Psoas muscle (tissue), 7 donors: ENCODE measurements at regions not wholly inside any gene's neighbourhood (a gene's known extent, or its start where the extent isn't known, plus 50 kb on each side); places are given as distances from the start of the nearest gene placed in this dataset.

Experiments used
- ATAC-seq, 4 donors: fragments of 200-7000 bp; cut with Tn5 transposase; one replicate each; pipeline ENCODE4 v1.9.1; 2020; ENCODE audit warnings: moderate library complexity in 3 of 4, mild to moderate bottlenecking in 2 of 4
- DNase-seq, 2 donors: peaks; one replicate each; pipeline ENCODE4 v3.0.0-alpha.2; 2020
- H3K27ac ChIP-seq: fragments of 200-600 bp; one replicate; pipeline ENCODE4 v1.8.0; 2022
- H3K27me3 ChIP-seq, 3 donors: fragments of 200-600 bp in 1 of 3; one replicate each; pipeline versions ENCODE4 v1.6.1 to v1.8.0; 2013 to 2022; ENCODE audit warnings: low read length in 2 of 3, mild to moderate bottlenecking in 2 of 3, moderate library complexity in 1 of 3; ENCODE audit not compliant: insufficient read depth in 3 of 3
- H3K36me3 ChIP-seq, 2 donors: fragments of 200-600 bp in 1 of 2; one replicate each; pipeline versions ENCODE4 v1.6.1 to v1.8.0; 2013 to 2022; ENCODE audit warnings: low read depth in 1 of 2, mild to moderate bottlenecking in 1 of 2, moderate library complexity in 1 of 2; ENCODE audit not compliant: insufficient read depth in 1 of 2
- H3K4me1 ChIP-seq: fragments of 200-600 bp; one replicate; pipeline ENCODE4 v1.8.0; 2022
- H3K4me3 ChIP-seq: fragments of 200-600 bp; one replicate; pipeline ENCODE4 v1.8.0; 2022; ENCODE audit warnings: mild to moderate bottlenecking
- H3K9me3 ChIP-seq: fragments of 200-600 bp; one replicate; pipeline ENCODE4 v1.8.0; 2022
- WGBS, 3 donors: extraction: QIAGEN DNeasy Blood & Tissue Kit; methylation state at CpG; one replicate each; pipeline versions ENCODE4 v1.1.6 to v1.1.7; 2013; 5-methylcytosine and 5-hydroxymethylcytosine counted together
- intact Hi-C, 2 donors: fragments of 100-400 bp; cut with DNase I; formaldehyde crosslinking; loops; one replicate each; pipeline versions ENCODE4 v1.11.0 to v1.14.2; 2022
- TF ChIP-seq, protein P1 (sequence below): fragments of 200-600 bp; IDR thresholded peaks from one replicate; pipeline ENCODE4 v1.8.0; 2022; ENCODE audit warnings: antibody characterized with exemption
- donor health status: healthy with polysubstance abuse.
- donor health status: DM: no; HTN: no; CAD: no; lungs with moderate emphysema.
- donor health status: Bipolar disorder and iron deficiency.
- donor health status: healthy.
- donor health status: DM: yes; HTN: yes; CAD: no.
- donor health status: DM: no; HTN: no; CAD: no.
- donor health status: DM: yes; HTN: yes; CAD: no.

DNA sequence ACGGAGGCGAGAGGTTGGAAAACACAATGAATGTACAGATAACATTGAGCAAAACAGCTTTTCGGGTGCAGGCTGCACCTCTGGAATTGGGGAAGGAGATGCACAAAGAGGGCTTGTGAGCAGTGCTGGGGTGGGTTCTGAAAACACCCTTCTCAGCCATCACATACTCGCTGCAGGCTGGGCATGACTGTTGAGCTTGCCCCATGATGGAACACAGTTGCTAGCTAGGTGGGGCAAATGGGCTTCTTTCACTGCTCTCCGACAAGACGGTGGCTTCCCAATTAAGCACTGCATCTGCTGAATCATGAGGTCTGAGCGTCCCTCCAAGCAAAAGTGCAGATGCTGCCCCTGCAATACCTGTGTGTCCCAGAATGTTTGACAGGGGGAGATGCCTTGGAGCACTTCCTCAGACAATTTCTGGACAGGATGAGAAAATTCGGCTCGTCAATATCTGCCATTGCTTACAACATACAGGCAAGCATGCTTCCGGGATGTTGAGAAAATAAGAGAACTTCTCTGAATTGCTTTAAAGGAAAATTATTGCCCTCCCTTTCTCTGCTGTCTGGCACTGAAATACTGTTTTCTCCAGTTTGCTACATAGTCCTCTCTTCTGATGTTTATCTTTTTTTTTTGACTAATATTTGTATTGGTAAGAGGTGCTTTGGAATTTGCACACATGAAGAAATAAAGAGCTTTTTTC lies 77.3 kb upstream of the SH3BP4 start:
- no peak for ATAC-seq
- TF ChIP-seq, protein P1, sequence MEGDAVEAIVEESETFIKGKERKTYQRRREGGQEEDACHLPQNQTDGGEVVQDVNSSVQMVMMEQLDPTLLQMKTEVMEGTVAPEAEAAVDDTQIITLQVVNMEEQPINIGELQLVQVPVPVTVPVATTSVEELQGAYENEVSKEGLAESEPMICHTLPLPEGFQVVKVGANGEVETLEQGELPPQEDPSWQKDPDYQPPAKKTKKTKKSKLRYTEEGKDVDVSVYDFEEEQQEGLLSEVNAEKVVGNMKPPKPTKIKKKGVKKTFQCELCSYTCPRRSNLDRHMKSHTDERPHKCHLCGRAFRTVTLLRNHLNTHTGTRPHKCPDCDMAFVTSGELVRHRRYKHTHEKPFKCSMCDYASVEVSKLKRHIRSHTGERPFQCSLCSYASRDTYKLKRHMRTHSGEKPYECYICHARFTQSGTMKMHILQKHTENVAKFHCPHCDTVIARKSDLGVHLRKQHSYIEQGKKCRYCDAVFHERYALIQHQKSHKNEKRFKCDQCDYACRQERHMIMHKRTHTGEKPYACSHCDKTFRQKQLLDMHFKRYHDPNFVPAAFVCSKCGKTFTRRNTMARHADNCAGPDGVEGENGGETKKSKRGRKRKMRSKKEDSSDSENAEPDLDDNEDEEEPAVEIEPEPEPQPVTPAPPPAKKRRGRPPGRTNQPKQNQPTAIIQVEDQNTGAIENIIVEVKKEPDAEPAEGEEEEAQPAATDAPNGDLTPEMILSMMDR = no peak
- no peaks in the 10 kb centered on the region for H3K4me1 ChIP-seq
- H3K9me3 ChIP-seq = no peaks in the 10 kb centered on the region
- intact Hi-C loops = no loop called here
- H3K4me3 ChIP-seq = no peak overlapping the region
- WGBS, 3 donors = 73 to 80% (median 79%) methylated on average over 10 of the region's 10 CpGs
- H3K36me3 ChIP-seq = no peaks in the 10 kb centered on the region
- no peak for DNase-seq
- H3K27ac ChIP-seq = no peak overlapping the region
- H3K27me3 ChIP-seq = no peaks in the 10 kb centered on the region

DNA sequence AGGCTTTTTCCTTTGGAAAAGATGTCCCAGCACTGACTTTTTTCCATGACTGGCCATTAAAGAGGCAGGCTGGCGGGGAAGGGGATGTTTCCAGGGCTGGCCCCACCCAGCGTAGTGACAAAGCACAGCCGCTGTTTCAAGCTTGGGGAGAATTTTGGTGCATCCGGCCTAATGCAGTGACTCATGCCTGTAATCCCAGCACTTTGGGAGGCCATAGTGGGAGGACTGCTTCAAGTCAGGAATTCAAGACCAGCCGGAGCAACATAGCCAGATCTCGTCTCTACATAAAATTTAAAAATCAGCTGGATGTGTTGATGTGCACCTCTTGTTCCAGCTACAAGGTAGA lies 78.0 kb upstream of the SH3BP4 start:
- Histone ChIP-seq H3K9me3 (no peaks in the 10 kb centered on the region), H3K27ac (no peak overlapping the region), H3K4me3 (no peak overlapping the region), H3K36me3 (no peaks in the 10 kb centered on the region), H3K4me1 (no peaks in the 10 kb centered on the region), H3K27me3 (no peaks in the 10 kb centered on the region)
- DNase-seq (peak in 1 of 2 donors; percentile 52), ATAC-seq (no peak)
- WGBS, 3 donors = 63 to 70% (median 67%) methylated on average over 6 of the region's 6 CpGs
- TF ChIP-seq, protein P1 = no peak
- intact Hi-C loops = no loop called here

DNA sequence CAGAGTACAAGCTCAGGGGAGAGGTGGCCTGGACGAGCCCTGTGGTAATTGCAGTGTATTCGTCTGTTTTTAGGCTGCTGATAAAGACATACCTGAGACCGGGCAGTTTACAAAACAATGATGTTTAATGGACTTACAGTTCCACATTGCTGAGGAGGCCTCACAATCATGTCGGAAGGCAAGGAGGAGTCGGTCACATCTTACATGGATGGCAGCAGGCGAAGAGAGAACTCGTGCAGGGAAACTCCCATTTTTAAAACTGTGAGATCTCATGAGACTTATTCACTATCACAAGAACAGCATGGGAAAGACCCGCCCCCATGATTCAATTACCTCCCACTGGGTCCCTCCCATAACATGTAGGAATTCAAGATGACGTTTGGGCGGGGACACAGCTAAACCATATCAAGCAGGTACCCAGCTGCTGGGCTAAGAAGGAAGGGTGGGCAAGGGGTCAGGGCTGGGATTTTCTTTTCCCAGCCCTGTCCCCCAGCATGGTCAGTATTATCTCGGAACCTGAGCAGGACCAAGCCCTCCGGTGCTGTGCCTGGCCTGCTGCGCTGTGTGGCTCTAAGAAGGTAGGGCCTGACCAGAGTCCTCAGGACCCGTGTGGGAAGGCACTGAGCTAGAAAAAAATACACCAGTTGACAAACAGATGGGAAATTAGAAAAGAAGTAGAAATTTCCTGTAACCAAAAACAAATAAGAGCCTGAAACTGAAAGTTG lies 78.6 kb upstream of the SH3BP4 start:
- 85 to 91% (median 85%) methylated on average over 14 of the region's 14 CpGs for WGBS, 3 donors
- Histone ChIP-seq H3K4me3 (no peak overlapping the region), H3K27me3 (no peaks in the 10 kb centered on the region), H3K27ac (no peak overlapping the region), H3K36me3 (no peaks in the 10 kb centered on the region), H3K4me1 (no peaks in the 10 kb centered on the region), H3K9me3 (no peaks in the 10 kb centered on the region)
- intact Hi-C loops = no loop called here
- ATAC-seq (no peak), DNase-seq (no peak)
- TF ChIP-seq, protein P1 = no peak

DNA sequence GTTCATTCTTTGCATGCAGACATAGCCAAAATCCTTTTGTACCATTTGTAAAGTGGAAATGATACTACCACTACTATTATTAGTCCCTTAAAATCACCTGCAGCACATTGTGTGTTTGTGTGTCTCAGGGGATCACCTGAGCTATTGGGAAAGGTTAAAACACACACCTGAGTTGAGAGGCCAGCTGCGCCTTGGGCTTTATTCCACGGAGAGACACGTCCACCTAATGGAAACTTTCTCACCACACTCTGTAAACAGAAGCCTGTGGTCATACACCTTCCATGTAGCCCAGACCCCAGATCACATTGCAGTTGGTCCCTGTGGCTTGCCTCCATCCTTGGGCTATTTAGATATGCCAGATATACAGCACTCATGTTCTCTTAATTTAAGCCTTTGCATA lies 81.8 kb upstream of the SH3BP4 start:
- Histone ChIP-seq H3K9me3 (no peaks in the 10 kb centered on the region), H3K4me1 (no peaks in the 10 kb centered on the region), H3K27me3 (no peaks in the 10 kb centered on the region), H3K36me3 (no peaks in the 10 kb centered on the region), H3K4me3 (no peak overlapping the region), H3K27ac (no peak overlapping the region)
- DNase-seq (no peak), ATAC-seq (no peak)
- 80 to 86% (median 81%) methylated on average over 3 of the region's 3 CpGs for WGBS, 3 donors
- intact Hi-C loops = no loop called here
- TF ChIP-seq, protein P1 = no peak
